ENCODE measurements at regions not wholly inside any gene's neighbourhood (a gene's known extent, or its start where the extent isn't known, plus 50 kb on each side); places are given as distances from the start of the nearest gene placed in this dataset.
"Not testable (repeated sequence)": the region's sequence is repeated elsewhere in the genome, so short reads cannot be mapped to it uniquely, and the experiment has no call there.

- DNase-seq: no peak
These were observed 358.6 kb upstream of the NOCT start for GRCh38 chr4:138656990-138657389.

- no peak for DNase-seq
These were observed 359.6 kb upstream of the NOCT start for GRCh38 chr4:138655985-138656384.

- no peak for DNase-seq
These were observed 360.3 kb upstream of the NOCT start for GRCh38 chr4:138655286-138655685.

- no peak for DNase-seq
These were observed 364.6 kb upstream of the NOCT start for GRCh38 chr4:138650929-138651448.

- no peak for DNase-seq
These were observed 365.1 kb upstream of the NOCT start for GRCh38 chr4:138650495-138650894.

GRCh38 chr4:138647433-138647832 lies 368.1 kb upstream of the NOCT start:
- DNase-seq: no peak

- DNase-seq: no peak
These were observed 369.2 kb upstream of the NOCT start for GRCh38 chr4:138646383-138646782.

- DNase-seq: no peak
These were observed 370.3 kb upstream of the NOCT start for GRCh38 chr4:138645289-138645688.

GRCh38 chr4:138644322-138644721 lies 371.3 kb upstream of the NOCT start:
- DNase-seq: no peak

- no peak for DNase-seq
These were observed 371.8 kb upstream of the NOCT start for GRCh38 chr4:138643827-138644226.

GRCh38 chr4:138639018-138639741 lies 376.4 kb upstream of the NOCT start:
- DNase-seq: no peak

GRCh38 chr4:138636781-138637180 lies 378.8 kb upstream of the NOCT start:
- no peak for DNase-seq

GRCh38 chr4:138634915-138635314 lies 380.7 kb upstream of the NOCT start:
- no peak for DNase-seq

GRCh38 chr4:138633580-138633904 lies 382.0 kb upstream of the NOCT start:
- no peak for DNase-seq

GRCh38 chr4:138632856-138633579 lies 382.6 kb upstream of the NOCT start:
- no peak for DNase-seq

- no peak for DNase-seq
These were observed 384.9 kb upstream of the NOCT start for GRCh38 chr4:138630666-138631065.

- DNase-seq: no peak
These were observed 385.9 kb upstream of the NOCT start for GRCh38 chr4:138629669-138630068.

- DNase-seq: no peak
These were observed 384.9 kb upstream of the SLC7A11 start for GRCh38 chr4:138627096-138627495.

GRCh38 chr4:138622362-138622761 lies 380.2 kb upstream of the SLC7A11 start:
- DNase-seq: not testable (repeated sequence)

- no peak for DNase-seq
These were observed 374.6 kb upstream of the SLC7A11 start for GRCh38 chr4:138616775-138617174.

- no peak for DNase-seq
These were observed 372.4 kb upstream of the SLC7A11 start for GRCh38 chr4:138614398-138615142.

GRCh38 chr4:138612428-138612827 lies 370.3 kb upstream of the SLC7A11 start:
- no peak for DNase-seq

GRCh38 chr4:138611721-138612120 lies 369.6 kb upstream of the SLC7A11 start:
- DNase-seq: no peak

GRCh38 chr4:138611017-138611416 lies 368.9 kb upstream of the SLC7A11 start:
- no peak for DNase-seq

Measured in DMS 273 treated with DMSO at 0.1 percent for 48 hours (cell line).